ENCODE measurements at regions not wholly inside any gene's neighbourhood (a gene's known extent, or its start where the extent isn't known, plus 50 kb on each side); places are given as distances from the start of the nearest gene placed in this dataset.

- peak; percentile 72 for DNase-seq (ENCODE audit: low read depth)
Observed at GRCh38 chr2:118186110-118186857, 98.0 kb downstream of the INSIG2 start.

GRCh38 chr2:118185210-118186109 lies 97.2 kb downstream of the INSIG2 start:
- DNase-seq (ENCODE audit: low read depth), result peak; percentile 19

DNA sequence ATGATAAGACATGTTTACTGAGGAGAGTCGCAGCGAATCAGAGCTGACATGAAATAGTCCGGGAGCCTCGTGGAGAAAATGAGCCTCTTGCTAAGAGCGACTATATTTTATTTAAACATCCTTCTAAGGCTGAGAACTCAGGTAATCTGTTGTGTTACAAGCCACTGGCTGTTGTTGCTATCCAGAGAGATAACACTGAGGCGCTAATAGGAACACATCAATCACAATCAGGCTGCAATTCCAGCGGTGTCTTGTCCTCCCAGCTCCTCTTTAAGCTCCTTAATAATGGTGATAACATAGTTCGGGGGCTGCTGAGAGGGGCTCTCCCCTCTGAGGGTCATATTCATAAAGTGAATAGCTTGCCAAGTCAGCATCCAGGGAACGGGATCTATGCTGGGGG lies 95.1 kb downstream of the INSIG2 start:
- DNase-seq (ENCODE audit: low read depth), result no peak

- no peak for DNase-seq (ENCODE audit: low read depth)
Observed at GRCh38 chr2:118179445-118179844, 91.2 kb downstream of the INSIG2 start.

GRCh38 chr2:118177884-118178283 lies 89.6 kb downstream of the INSIG2 start:
- DNase-seq (ENCODE audit: low read depth), result no peak

DNA sequence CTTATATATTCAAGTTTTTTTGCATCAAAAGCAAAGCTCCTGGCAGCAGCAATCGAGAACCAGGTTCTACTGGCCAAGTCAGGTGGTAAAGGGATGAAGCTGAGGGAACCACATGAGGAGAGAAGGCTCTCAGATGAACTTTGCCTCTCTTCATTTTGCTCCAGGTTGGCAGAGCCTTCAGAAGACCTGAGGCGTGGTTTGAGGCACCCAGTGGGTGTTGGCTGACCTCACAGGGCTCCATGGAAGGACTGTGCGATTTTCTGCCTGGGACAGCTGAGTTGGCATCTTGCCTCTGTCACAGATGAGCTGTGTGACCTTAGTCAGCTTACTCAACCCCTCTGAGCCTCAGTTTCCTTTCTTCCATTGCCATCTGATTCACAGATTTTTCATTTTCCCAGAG lies 89.0 kb downstream of the INSIG2 start:
- DNase-seq (ENCODE audit: low read depth), result no peak

- DNase-seq (ENCODE audit: low read depth), result no peak
Observed at GRCh38 chr2:118176601-118177000, 88.3 kb downstream of the INSIG2 start.

DNA sequence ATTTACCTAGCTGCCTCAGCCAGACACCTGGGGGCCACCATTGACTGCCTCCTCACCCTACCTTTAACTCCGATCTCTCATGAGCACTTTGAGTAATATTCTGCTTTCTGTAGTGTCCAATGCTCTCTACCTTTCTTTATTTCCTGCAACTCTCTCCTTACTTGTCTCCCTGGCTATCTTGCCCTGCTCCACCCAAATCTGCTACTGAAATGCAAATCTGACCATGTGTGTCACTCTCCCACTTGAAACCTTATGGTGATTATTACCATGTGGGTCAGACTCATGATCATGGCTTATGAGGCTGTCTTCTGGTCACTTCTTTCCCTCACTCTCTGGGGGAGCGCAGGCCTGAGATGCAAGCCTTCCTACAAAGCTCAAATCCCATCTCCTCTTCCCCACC lies 83.3 kb downstream of the INSIG2 start:
- DNase-seq (ENCODE audit: low read depth), result no peak

DNA sequence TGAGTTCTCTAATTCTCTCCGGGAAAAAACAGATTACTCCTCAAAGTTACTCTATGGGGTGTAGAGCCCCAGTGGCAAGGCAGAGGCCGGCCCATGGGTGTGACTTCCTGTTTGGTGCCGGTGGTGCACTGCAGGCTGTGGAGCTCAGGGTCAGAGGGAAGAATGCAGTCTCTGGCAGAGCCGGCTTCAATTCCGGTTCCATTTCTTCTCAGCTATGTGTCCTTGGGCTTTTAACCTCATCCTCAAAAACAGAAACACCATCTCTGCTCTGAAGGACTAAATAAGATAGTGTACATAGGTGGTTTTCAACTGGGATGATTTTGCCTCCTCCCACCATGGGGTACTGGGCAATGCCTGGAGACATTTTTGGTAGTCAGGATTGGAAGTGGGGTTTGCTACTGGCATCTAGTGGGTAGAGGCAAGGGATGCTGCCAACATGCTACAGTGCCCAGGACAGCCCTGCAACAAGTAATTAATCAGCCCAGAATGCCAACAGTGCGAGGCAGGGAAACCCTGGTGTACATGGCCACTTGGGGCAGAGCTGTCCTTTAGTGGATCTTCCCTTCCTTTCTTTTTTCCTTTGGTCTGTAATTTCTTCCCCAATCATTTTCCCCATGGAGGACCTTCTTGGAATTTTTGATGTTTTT lies 81.2 kb downstream of the INSIG2 start:
- DNase-seq (ENCODE audit: low read depth), result no peak

DNA sequence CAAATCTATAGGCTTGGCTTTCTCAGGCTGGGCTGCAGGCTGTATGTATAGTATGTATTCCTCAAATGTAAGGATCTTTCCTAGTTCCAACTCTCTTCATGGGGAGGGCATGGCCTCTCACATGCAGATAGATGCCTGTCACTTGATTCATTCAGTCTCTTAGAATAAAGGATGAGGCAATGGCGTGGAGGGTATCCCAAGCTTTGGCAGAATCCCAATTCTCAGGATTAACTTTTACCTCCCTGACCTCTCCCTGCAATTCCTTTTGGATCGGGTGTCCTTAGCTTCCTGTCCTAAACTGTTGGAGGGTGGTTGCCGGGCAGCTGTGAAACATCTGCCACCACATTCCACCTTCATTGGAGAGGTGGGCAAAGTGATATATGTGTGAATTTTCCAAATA lies 80.3 kb downstream of the INSIG2 start:
- DNase-seq (ENCODE audit: low read depth), result no peak

GRCh38 chr2:118167026-118167425 lies 78.8 kb downstream of the INSIG2 start:
- no peak for DNase-seq (ENCODE audit: low read depth)

GRCh38 chr2:118166242-118166641 lies 78.0 kb downstream of the INSIG2 start:
- DNase-seq (ENCODE audit: low read depth), result no peak

GRCh38 chr2:118165595-118165994 lies 77.3 kb downstream of the INSIG2 start:
- DNase-seq (ENCODE audit: low read depth), result no peak

All from stromal cell of bone marrow (primary cell).